ENCODE measurements at regions not wholly inside any gene's neighbourhood (a gene's known extent, or its start where the extent isn't known, plus 50 kb on each side); places are given as distances from the start of the nearest gene placed in this dataset.

- Mint-ChIP-seq H3K4me1 (no peaks in the 10 kb centered on the region), H3K27ac (ENCODE audit: unreplicated experiment) (no peak overlapping the region), H3K36me3 (ENCODE audit: low read depth) (no peaks in the 10 kb centered on the region), H3K4me3 (no peak overlapping the region), H3K9me3 (no peaks in the 10 kb centered on the region), H3K27me3 (ENCODE audit: low read depth) (no peaks in the 10 kb centered on the region)
- TF ChIP-seq, protein P1, sequence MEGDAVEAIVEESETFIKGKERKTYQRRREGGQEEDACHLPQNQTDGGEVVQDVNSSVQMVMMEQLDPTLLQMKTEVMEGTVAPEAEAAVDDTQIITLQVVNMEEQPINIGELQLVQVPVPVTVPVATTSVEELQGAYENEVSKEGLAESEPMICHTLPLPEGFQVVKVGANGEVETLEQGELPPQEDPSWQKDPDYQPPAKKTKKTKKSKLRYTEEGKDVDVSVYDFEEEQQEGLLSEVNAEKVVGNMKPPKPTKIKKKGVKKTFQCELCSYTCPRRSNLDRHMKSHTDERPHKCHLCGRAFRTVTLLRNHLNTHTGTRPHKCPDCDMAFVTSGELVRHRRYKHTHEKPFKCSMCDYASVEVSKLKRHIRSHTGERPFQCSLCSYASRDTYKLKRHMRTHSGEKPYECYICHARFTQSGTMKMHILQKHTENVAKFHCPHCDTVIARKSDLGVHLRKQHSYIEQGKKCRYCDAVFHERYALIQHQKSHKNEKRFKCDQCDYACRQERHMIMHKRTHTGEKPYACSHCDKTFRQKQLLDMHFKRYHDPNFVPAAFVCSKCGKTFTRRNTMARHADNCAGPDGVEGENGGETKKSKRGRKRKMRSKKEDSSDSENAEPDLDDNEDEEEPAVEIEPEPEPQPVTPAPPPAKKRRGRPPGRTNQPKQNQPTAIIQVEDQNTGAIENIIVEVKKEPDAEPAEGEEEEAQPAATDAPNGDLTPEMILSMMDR (conservative IDR thresholded peaks at IDR 0.05) = no peak
- no peak for DNase-seq (ENCODE audit: low read depth, low spot score)
Observed at GRCh38 chr6:1178590-1178989, 133.3 kb upstream of the FOXQ1 start.

DNA sequence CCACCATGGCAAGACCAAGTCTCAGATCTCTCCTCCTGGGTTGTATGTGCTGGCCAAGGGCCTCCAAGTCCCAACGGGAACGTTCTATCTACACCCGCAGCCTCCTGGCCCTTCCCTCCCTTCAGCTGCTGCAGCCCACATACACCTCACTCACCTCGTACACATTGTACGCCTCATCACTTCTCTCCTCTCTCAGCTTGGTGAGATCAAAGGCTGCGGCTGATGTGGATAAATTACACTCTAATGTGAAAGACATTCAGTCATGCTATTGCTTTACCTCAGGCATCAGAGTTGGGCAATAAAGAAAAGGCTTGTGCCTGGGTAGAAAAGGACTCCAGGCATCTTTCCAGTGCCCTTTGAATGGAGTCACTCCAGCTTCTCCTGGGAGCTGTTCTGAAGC is 135.3 kb upstream of the FOXQ1 start:
- TF ChIP-seq, protein P1 (conservative IDR thresholded peaks at IDR 0.05) = no peak
- DNase-seq (ENCODE audit: low read depth, low spot score) = no peak
- no peaks in the 10 kb centered on the region for H3K27me3 Mint-ChIP-seq (ENCODE audit: low read depth)
- H3K4me3 Mint-ChIP-seq = no peak overlapping the region
- H3K4me1 Mint-ChIP-seq = no peaks in the 10 kb centered on the region
- H3K36me3 Mint-ChIP-seq (ENCODE audit: low read depth) = no peaks in the 10 kb centered on the region
- no peak overlapping the region for H3K27ac Mint-ChIP-seq (ENCODE audit: unreplicated experiment)
- no peaks in the 10 kb centered on the region for H3K9me3 Mint-ChIP-seq

- no peak for DNase-seq (ENCODE audit: low read depth, low spot score)
- Mint-ChIP-seq H3K27me3 (ENCODE audit: low read depth) (no peaks in the 10 kb centered on the region), H3K4me1 (no peaks in the 10 kb centered on the region), H3K27ac (ENCODE audit: unreplicated experiment) (no peak overlapping the region), H3K9me3 (no peaks in the 10 kb centered on the region), H3K4me3 (no peak overlapping the region), H3K36me3 (ENCODE audit: low read depth) (no peaks in the 10 kb centered on the region)
- TF ChIP-seq, protein P1 (conservative IDR thresholded peaks at IDR 0.05) = no peak
Observed at GRCh38 chr6:1175877-1176276, 136.0 kb upstream of the FOXQ1 start.

DNA sequence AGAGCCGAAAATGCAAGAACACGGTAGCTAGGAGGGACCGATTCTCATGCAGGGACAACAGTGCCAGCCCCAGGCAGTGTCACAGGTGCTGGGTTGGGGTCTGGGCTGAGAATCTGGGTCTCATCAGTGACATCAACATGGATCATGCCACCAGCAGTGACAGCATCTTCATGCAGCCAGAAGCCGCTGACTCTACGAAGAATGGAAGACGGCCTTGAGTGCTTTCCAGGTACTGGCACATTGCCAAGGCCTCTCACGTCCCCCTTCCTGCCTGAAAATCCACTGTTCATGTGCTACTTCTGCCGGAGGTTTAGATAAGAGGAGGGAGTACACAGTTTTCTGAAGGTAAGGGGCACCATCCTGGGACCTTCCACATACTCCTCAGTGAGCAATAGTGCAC is 141.1 kb upstream of the FOXQ1 start:
- H3K9me3 Mint-ChIP-seq = peaks cover 3% of the 10 kb centered on the region
- H3K36me3 Mint-ChIP-seq (ENCODE audit: low read depth) = no peaks in the 10 kb centered on the region
- TF ChIP-seq, protein P1 (conservative IDR thresholded peaks at IDR 0.05) = no peak
- H3K4me3 Mint-ChIP-seq = no peak overlapping the region
- H3K4me1 Mint-ChIP-seq = no peaks in the 10 kb centered on the region
- no peak overlapping the region for H3K27ac Mint-ChIP-seq (ENCODE audit: unreplicated experiment)
- no peak for DNase-seq (ENCODE audit: low read depth, low spot score)
- H3K27me3 Mint-ChIP-seq (ENCODE audit: low read depth) = no peaks in the 10 kb centered on the region

GRCh38 chr6:1164600-1164999 is 147.3 kb upstream of the FOXQ1 start:
- no peak overlapping the region for H3K4me3 Mint-ChIP-seq
- no peaks in the 10 kb centered on the region for H3K27me3 Mint-ChIP-seq (ENCODE audit: low read depth)
- DNase-seq (ENCODE audit: low read depth, low spot score) = no peak
- TF ChIP-seq, protein P1 (conservative IDR thresholded peaks at IDR 0.05) = no peak
- H3K36me3 Mint-ChIP-seq (ENCODE audit: low read depth) = no peaks in the 10 kb centered on the region
- peaks cover 11% of the 10 kb centered on the region for H3K4me1 Mint-ChIP-seq
- peaks cover 3% of the 10 kb centered on the region for H3K9me3 Mint-ChIP-seq
- H3K27ac Mint-ChIP-seq (ENCODE audit: unreplicated experiment) = no peak overlapping the region

DNA sequence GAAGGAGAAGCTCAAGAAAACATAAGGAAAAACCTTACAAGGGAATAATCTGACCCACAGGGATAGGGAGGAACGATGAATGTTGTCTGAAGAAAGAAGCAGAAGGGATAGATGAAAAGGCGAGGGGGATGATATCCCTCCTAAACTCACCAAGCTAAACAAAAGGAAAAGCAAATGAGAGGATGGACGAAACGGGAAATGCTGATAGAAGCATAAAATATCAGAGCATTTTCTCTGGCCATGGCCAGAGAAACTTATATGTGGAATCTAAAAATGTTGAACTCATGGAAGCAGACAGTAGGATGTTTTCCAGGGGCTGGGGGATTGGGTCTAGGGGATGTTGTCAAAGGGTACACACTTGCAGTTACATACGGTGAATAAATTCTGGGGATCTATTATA is 148.4 kb upstream of the FOXQ1 start:
- Mint-ChIP-seq H3K4me1 (peaks cover 11% of the 10 kb centered on the region), H3K27me3 (ENCODE audit: low read depth) (no peaks in the 10 kb centered on the region), H3K27ac (ENCODE audit: unreplicated experiment) (no peak overlapping the region), H3K4me3 (no peak overlapping the region), H3K9me3 (no peaks in the 10 kb centered on the region), H3K36me3 (ENCODE audit: low read depth) (no peaks in the 10 kb centered on the region)
- DNase-seq (ENCODE audit: low read depth, low spot score) = no peak
- TF ChIP-seq, protein P1 (conservative IDR thresholded peaks at IDR 0.05) = no peak
